Keratinocyte (primary cell): ENCODE measurements at regions not wholly inside any gene's neighbourhood (a gene's known extent, or its start where the extent isn't known, plus 50 kb on each side); places are given as distances from the start of the nearest gene placed in this dataset.

Experiments
- DNase-seq: peaks from one replicate; pipeline ENCODE4 v3.0.0-alpha.2; 2011; ENCODE audit warnings: low read depth, missing footprints, low spot score
- FAIRE-seq: peaks from 2 replicates; lab custom pipeline; 2011; peaks lifted over from hg19 to GRCh38; lab: Jason Lieb, UNC
- H2AFZ ChIP-seq: 2 replicates; pipeline ENCODE4 v1.6.0; 2012; ENCODE audit warnings: low read length, control low read depth, inconsistent platforms; ENCODE audit not compliant: control insufficient read depth
- H3K27ac ChIP-seq: 2 replicates; pipeline ENCODE4 v1.5.1; 2011; ENCODE audit warnings: low read length; ENCODE audit not compliant: control insufficient read depth, insufficient read depth
- H3K27me3 ChIP-seq: 3 replicates; pipeline ENCODE4 v1.6.0; 2011; ENCODE audit warnings: low read length; ENCODE audit not compliant: control insufficient read depth, insufficient read depth; ENCODE audit errors: extremely low read depth
- H3K36me3 ChIP-seq, 2 experiments: 2 replicates in 1 of 2; 3 replicates in 1 of 2; pipeline ENCODE4 v1.5.1; 2011; ENCODE audit warnings: low read length in 2 of 2, mild to moderate bottlenecking in 1 of 2; ENCODE audit not compliant: control insufficient read depth in 2 of 2, insufficient read depth in 2 of 2; ENCODE audit errors: extremely low read depth in 1 of 2
- H3K4me1 ChIP-seq: 3 replicates; pipeline ENCODE4 v1.5.1; 2011; ENCODE audit warnings: low read length; ENCODE audit not compliant: control insufficient read depth, insufficient read depth; ENCODE audit errors: extremely low read depth
- H3K4me2 ChIP-seq: 3 replicates; pipeline ENCODE4 v1.6.0; 2011; ENCODE audit warnings: low read depth, low read length; ENCODE audit not compliant: control insufficient read depth, insufficient read depth; ENCODE audit errors: extremely low read depth
- H3K4me3 ChIP-seq, 3 experiments: fragments of 200-600 bp in 1 of 3; sonication (generic) in 1 of 3; 2 replicates in 2 of 3; 3 replicates in 1 of 3; pipeline ENCODE4 v1.5.1; 2011 to 2016; ENCODE audit warnings: low read length in 3 of 3, mild to moderate bottlenecking in 3 of 3, control low read depth in 2 of 3, inconsistent platforms in 1 of 3, low read depth in 1 of 3, mixed read lengths in 1 of 3, mixed run types in 1 of 3, moderate library complexity in 1 of 3; ENCODE audit not compliant: control insufficient read depth in 2 of 3, insufficient read depth in 2 of 3; ENCODE audit errors: extremely low read depth in 1 of 3
- H3K79me2 ChIP-seq: 2 replicates; pipeline ENCODE4 v1.6.0; 2012; ENCODE audit warnings: low read length; ENCODE audit not compliant: control insufficient read depth, insufficient read depth
- H3K9ac ChIP-seq: 3 replicates; pipeline ENCODE4 v1.6.0; 2011; ENCODE audit warnings: low read length; ENCODE audit not compliant: control insufficient read depth, insufficient read depth; ENCODE audit errors: extremely low read depth
- H3K9me1 ChIP-seq: 3 replicates; pipeline ENCODE4 v1.6.0; 2011; ENCODE audit warnings: low read length; ENCODE audit not compliant: control insufficient read depth, insufficient read depth; ENCODE audit errors: extremely low read depth
- H3K9me3 ChIP-seq: 2 replicates; pipeline ENCODE4 v1.5.1; 2012; ENCODE audit warnings: low read depth, low read length; ENCODE audit not compliant: control insufficient read depth
- H4K20me1 ChIP-seq: 3 replicates; pipeline ENCODE4 v1.6.0; 2011; ENCODE audit warnings: low read length; ENCODE audit not compliant: control insufficient read depth, insufficient read depth; ENCODE audit errors: extremely low read depth
- EZH2 ChIP-seq: IDR thresholded peaks from one replicate; pipeline ENCODE4 v1.6.1; 2012; ENCODE audit warnings: inconsistent platforms, mild to moderate bottlenecking, low read length, moderate library complexity
- dilution Hi-C: fragments of 300-500 bp; cut with MboI; formaldehyde crosslinking; loops from one replicate; pipeline ENCODE4 v1.7.0; 2020; ENCODE audit warnings: low sequenced_read_pairs; ENCODE audit not compliant: extremely low pct_ligation_motif_present
- TF ChIP-seq, protein P1 (sequence below), 3 experiments: IDR thresholded peaks in 1 of 3; conservative IDR thresholded peaks in 1 of 3; optimal IDR thresholded peaks in 1 of 3; 2 replicates in 2 of 3; 3 replicates in 1 of 3; pipeline versions ENCODE3 to v1.5.1; 2011; ENCODE audit warnings: low read length in 3 of 3, mild to moderate bottlenecking in 3 of 3, moderate library complexity in 2 of 3, control low read depth in 1 of 3, inconsistent platforms in 1 of 3; ENCODE audit not compliant: insufficient read depth in 2 of 3; ENCODE audit errors: extremely low read depth in 1 of 3

DNA sequence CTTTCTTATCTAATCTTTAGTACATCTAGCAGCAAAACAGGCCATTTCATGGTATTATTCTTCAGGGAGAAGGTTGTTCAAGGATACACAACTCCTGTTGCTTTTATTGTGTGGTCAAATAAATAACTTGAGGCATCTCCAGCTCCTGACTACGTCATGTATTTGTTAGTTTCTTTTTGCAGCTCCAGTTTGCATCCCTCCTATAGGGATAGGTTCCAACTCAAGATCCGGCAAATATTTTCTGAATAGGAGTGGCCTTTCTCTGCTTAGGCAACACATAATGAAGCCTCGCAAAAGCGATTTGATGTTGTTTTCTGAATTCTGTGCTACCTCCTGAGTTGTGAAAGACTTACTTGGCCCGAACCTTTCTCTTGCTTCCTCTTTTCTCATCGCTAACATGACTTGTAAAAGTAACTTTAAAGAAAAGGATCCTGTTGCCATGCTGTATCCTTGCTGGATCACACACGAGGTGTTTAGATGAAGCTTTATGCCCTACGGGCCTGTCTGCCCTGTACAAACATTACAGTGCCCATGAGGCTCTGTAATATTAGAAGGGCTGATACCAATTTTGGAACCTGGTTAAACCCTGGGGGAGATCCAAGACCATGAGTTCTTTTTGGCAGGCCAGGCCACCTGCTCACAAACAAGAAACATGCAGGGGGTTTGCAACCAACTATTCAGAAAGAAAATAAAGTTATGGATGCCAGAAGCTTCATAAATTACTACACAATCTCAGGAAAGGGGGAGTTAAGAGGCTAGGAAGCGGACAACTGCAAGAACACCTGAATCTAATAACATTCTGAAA, 149.8 kb upstream of the FGF10 start:
- Histone ChIP-seq H2AFZ (no peak overlapping the region), H3K4me1 (no peaks in the 10 kb centered on the region), H3K9me3 (no peaks in the 10 kb centered on the region), H3K27me3 (no peaks in the 10 kb centered on the region), H3K36me3 (no peaks in the 10 kb centered on the region), H4K20me1 (no peaks in the 10 kb centered on the region), H3K4me3 (no peak overlapping the region), H3K79me2 (no peaks in the 10 kb centered on the region), H3K9ac (no peak overlapping the region), H3K4me2 (no peak overlapping the region), H3K9me1 (no peaks in the 10 kb centered on the region), H3K27ac (no peak overlapping the region)
- dilution Hi-C loops: loop anchor here (25.0 kb wide), 1 partner anchor 223 kb away; no protein-coding TSS in a partner anchor
- no peak for DNase-seq
- no peak for TF ChIP-seq EZH2
- TF ChIP-seq, protein P1, sequence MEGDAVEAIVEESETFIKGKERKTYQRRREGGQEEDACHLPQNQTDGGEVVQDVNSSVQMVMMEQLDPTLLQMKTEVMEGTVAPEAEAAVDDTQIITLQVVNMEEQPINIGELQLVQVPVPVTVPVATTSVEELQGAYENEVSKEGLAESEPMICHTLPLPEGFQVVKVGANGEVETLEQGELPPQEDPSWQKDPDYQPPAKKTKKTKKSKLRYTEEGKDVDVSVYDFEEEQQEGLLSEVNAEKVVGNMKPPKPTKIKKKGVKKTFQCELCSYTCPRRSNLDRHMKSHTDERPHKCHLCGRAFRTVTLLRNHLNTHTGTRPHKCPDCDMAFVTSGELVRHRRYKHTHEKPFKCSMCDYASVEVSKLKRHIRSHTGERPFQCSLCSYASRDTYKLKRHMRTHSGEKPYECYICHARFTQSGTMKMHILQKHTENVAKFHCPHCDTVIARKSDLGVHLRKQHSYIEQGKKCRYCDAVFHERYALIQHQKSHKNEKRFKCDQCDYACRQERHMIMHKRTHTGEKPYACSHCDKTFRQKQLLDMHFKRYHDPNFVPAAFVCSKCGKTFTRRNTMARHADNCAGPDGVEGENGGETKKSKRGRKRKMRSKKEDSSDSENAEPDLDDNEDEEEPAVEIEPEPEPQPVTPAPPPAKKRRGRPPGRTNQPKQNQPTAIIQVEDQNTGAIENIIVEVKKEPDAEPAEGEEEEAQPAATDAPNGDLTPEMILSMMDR (optimal IDR thresholded peaks at IDR 0.05 in 1 of 3, IDR thresholded peaks at IDR 0.05 in 1 of 3, conservative IDR thresholded peaks at IDR 0.05 in 1 of 3; ENCODE audit: extremely low read depth in 1 of 3, insufficient read depth in 2 of 3, low read length in 3 of 3): no peak
- FAIRE-seq: no peak

DNA sequence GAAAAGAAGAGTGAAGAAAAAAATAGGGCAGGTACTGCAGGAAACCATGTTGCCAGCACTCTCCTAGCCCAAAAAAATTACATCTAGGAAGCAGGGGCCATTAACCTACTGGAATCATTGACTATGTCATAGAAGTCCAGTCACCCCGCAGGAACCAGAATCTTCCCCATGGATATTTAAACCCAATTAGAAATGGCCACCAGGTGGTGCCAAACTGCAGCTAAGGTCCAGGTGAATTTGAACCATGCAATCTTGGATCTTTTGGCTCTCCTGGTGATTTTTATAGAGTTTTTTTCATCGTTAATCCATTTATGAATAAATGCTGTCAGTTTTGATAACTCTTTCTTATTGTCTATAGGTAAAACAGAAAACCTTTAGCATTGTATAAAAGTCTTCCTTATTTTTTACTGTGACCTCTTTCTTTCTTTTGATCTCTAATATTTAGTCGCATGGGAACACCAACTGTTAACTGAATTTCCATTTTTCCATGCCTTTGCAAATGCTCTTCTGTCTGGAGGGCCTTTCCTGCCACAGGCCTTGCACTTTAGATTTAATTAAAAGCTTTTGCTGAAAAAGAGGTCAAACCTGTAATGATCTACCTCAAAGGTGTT, 147.5 kb upstream of the FGF10 start:
- no peak for FAIRE-seq
- Histone ChIP-seq H2AFZ (no peak overlapping the region), H3K9ac (no peak overlapping the region)

More for the DNA sequence above, 147.5 kb upstream of the FGF10 start:
- H3K79me2 ChIP-seq: no peaks in the 10 kb centered on the region
- H3K36me3 ChIP-seq: no peaks in the 10 kb centered on the region
- no peak for DNase-seq
- no peak for TF ChIP-seq EZH2
- TF ChIP-seq, protein P1 (optimal IDR thresholded peaks at IDR 0.05 in 1 of 3, IDR thresholded peaks at IDR 0.05 in 1 of 3, conservative IDR thresholded peaks at IDR 0.05 in 1 of 3; ENCODE audit: extremely low read depth in 1 of 3, insufficient read depth in 2 of 3, low read length in 3 of 3): peak; percentile 46 to 65 (median 62)
- H3K4me2 ChIP-seq: no peak overlapping the region
- H3K27me3 ChIP-seq: no peaks in the 10 kb centered on the region
- no peak overlapping the region for H3K27ac ChIP-seq
- dilution Hi-C loops: loop anchor here (25.0 kb wide), 1 partner anchor 226 kb away; no protein-coding TSS in a partner anchor
- H3K4me3 ChIP-seq: no peak overlapping the region
- H3K9me3 ChIP-seq: no peaks in the 10 kb centered on the region
- no peaks in the 10 kb centered on the region for H4K20me1 ChIP-seq
- no peaks in the 10 kb centered on the region for H3K9me1 ChIP-seq
- H3K4me1 ChIP-seq: no peaks in the 10 kb centered on the region
